ENCODE measurements at regions not wholly inside any gene's neighbourhood (a gene's known extent, or its start where the extent isn't known, plus 50 kb on each side); places are given as distances from the start of the nearest gene placed in this dataset.

- in situ Hi-C loops (cut with HindIII; ENCODE audit: low pct_unique_long_range_greater_than_20kb, low sequenced_read_pairs) = no loop called here
- no peak for DNase-seq (ENCODE audit: low read depth, low spot score)
These were observed 2272.7 kb upstream of the WWC1 start for GRCh38 chr5:166018716-166019115.

GRCh38 chr5:166022065-166022464 is 2269.4 kb upstream of the WWC1 start:
- in situ Hi-C loops (cut with HindIII; ENCODE audit: low pct_unique_long_range_greater_than_20kb, low sequenced_read_pairs) = no loop called here

GRCh38 chr5:166024970-166025369 is 2266.5 kb upstream of the WWC1 start:
- in situ Hi-C loops (cut with HindIII; ENCODE audit: low pct_unique_long_range_greater_than_20kb, low sequenced_read_pairs) = no loop called here
- DNase-seq (ENCODE audit: low read depth, low spot score) = no peak

More at GRCh38 chr5:166022065-166022464, 2269.4 kb upstream of the WWC1 start:
- no peak for DNase-seq (ENCODE audit: low read depth, low spot score)

GRCh38 chr5:166027582-166027981 is 2263.9 kb upstream of the WWC1 start:
- in situ Hi-C loops (cut with HindIII; ENCODE audit: low pct_unique_long_range_greater_than_20kb, low sequenced_read_pairs) = no loop called here
- no peak for DNase-seq (ENCODE audit: low read depth, low spot score)

GRCh38 chr5:166031926-166032325 is 2259.5 kb upstream of the WWC1 start:
- DNase-seq (ENCODE audit: low read depth, low spot score) = no peak
- in situ Hi-C loops (cut with HindIII; ENCODE audit: low pct_unique_long_range_greater_than_20kb, low sequenced_read_pairs) = no loop called here

GRCh38 chr5:166032601-166033000 is 2258.8 kb upstream of the WWC1 start:
- DNase-seq (ENCODE audit: low read depth, low spot score) = no peak
- in situ Hi-C loops (cut with HindIII; ENCODE audit: low pct_unique_long_range_greater_than_20kb, low sequenced_read_pairs) = no loop called here

GRCh38 chr5:166045961-166046360 is 2245.5 kb upstream of the WWC1 start:
- DNase-seq (ENCODE audit: low read depth, low spot score) = no peak
- in situ Hi-C loops (cut with HindIII; ENCODE audit: low pct_unique_long_range_greater_than_20kb, low sequenced_read_pairs) = no loop called here

- DNase-seq (ENCODE audit: low read depth, low spot score) = no peak
- in situ Hi-C loops (cut with HindIII; ENCODE audit: low pct_unique_long_range_greater_than_20kb, low sequenced_read_pairs) = no loop called here
These were observed 2244.5 kb upstream of the WWC1 start for GRCh38 chr5:166046956-166047355.

- DNase-seq (ENCODE audit: low read depth, low spot score) = no peak
- in situ Hi-C loops (cut with HindIII; ENCODE audit: low pct_unique_long_range_greater_than_20kb, low sequenced_read_pairs) = no loop called here
These were observed 2240.9 kb upstream of the WWC1 start for GRCh38 chr5:166050531-166050930.

GRCh38 chr5:166058660-166059059 is 2232.8 kb upstream of the WWC1 start:
- in situ Hi-C loops (cut with HindIII; ENCODE audit: low pct_unique_long_range_greater_than_20kb, low sequenced_read_pairs) = no loop called here

GRCh38 chr5:166062094-166062493 is 2229.4 kb upstream of the WWC1 start:
- no peak for DNase-seq (ENCODE audit: low read depth, low spot score)
- in situ Hi-C loops (cut with HindIII; ENCODE audit: low pct_unique_long_range_greater_than_20kb, low sequenced_read_pairs) = no loop called here

More at GRCh38 chr5:166058660-166059059, 2232.8 kb upstream of the WWC1 start:
- no peak for DNase-seq (ENCODE audit: low read depth, low spot score)

- in situ Hi-C loops (cut with HindIII; ENCODE audit: low pct_unique_long_range_greater_than_20kb, low sequenced_read_pairs) = no loop called here
- DNase-seq (ENCODE audit: low read depth, low spot score) = no peak
These were observed 2228.7 kb upstream of the WWC1 start for GRCh38 chr5:166062719-166063118.

- no peak for DNase-seq (ENCODE audit: low read depth, low spot score)
- in situ Hi-C loops (cut with HindIII; ENCODE audit: low pct_unique_long_range_greater_than_20kb, low sequenced_read_pairs) = no loop called here
These were observed 2228.2 kb upstream of the WWC1 start for GRCh38 chr5:166063261-166063660.

- DNase-seq (ENCODE audit: low read depth, low spot score) = no peak
- in situ Hi-C loops (cut with HindIII; ENCODE audit: low pct_unique_long_range_greater_than_20kb, low sequenced_read_pairs) = no loop called here
These were observed 2222.7 kb upstream of the WWC1 start for GRCh38 chr5:166068547-166069335.

- DNase-seq (ENCODE audit: low read depth, low spot score) = no peak
- in situ Hi-C loops (cut with HindIII; ENCODE audit: low pct_unique_long_range_greater_than_20kb, low sequenced_read_pairs) = no loop called here
These were observed 2217.4 kb upstream of the WWC1 start for GRCh38 chr5:166073901-166074581.

- in situ Hi-C loops (cut with HindIII; ENCODE audit: low pct_unique_long_range_greater_than_20kb, low sequenced_read_pairs) = no loop called here
- DNase-seq (ENCODE audit: low read depth, low spot score) = no peak
These were observed 2216.6 kb upstream of the WWC1 start for GRCh38 chr5:166074582-166075481.

GRCh38 chr5:166083183-166083959 is 2208.1 kb upstream of the WWC1 start:
- DNase-seq (ENCODE audit: low read depth, low spot score) = no peak
- in situ Hi-C loops (cut with HindIII; ENCODE audit: low pct_unique_long_range_greater_than_20kb, low sequenced_read_pairs) = no loop called here

Data from SK-MEL-5 (cell line).